CD4-positive, alpha-beta memory T cell (primary cell): ENCODE measurements at regions not wholly inside any gene's neighbourhood (a gene's known extent, or its start where the extent isn't known, plus 50 kb on each side); places are given as distances from the start of the nearest gene placed in this dataset.

Experiments used
- CTCF ChIA-PET: fragments of 350-600 bp; sonication (Branson Sonifier 250); formaldehyde crosslinking; loops from one replicate; lab custom pipeline; 2021; ENCODE audit warnings: inconsistent platforms; ENCODE audit not compliant: partially characterized antibody; lab: Charles Lee
- POLR2A ChIA-PET: fragments of 350-600 bp; sonication (Branson Sonifier 250); formaldehyde crosslinking; loops from one replicate; lab custom pipeline; 2021; ENCODE audit not compliant: partially characterized antibody; lab: Charles Lee
- DNase-seq, 5 donors: peaks; one replicate each; pipeline versions ENCODE4 v3.0.0 to v3.0.0-alpha.2; 2020 to 2022; ENCODE audit warnings: mixed read lengths in 1 of 5
- H3K27ac ChIP-seq: one replicate; pipeline ENCODE4 v1.7.0; 2013; ENCODE audit warnings: low read depth, low read length
- H3K27me3 ChIP-seq: 2 replicates; pipeline ENCODE4 v1.7.0; 2013; ENCODE audit warnings: mild to moderate bottlenecking, low read length, moderate library complexity; ENCODE audit not compliant: insufficient read depth
- H3K36me3 ChIP-seq: 2 replicates; pipeline ENCODE4 v1.7.0; 2013; ENCODE audit warnings: mild to moderate bottlenecking, low read length, moderate library complexity; ENCODE audit not compliant: insufficient read depth
- H3K4me1 ChIP-seq: 2 replicates; pipeline ENCODE4 v1.7.0; 2013; ENCODE audit warnings: mild to moderate bottlenecking, low read length, moderate library complexity; ENCODE audit not compliant: insufficient read depth
- H3K4me3 ChIP-seq, 2 donors: one replicate each; pipeline ENCODE4 v1.7.0; 2013; ENCODE audit warnings: low read length in 2 of 2, mild to moderate bottlenecking in 1 of 2
- H3K9me3 ChIP-seq, 2 donors: one replicate each; pipeline ENCODE4 v1.7.0; 2013; ENCODE audit warnings: low read length in 2 of 2, control low read depth in 1 of 2; ENCODE audit not compliant: control insufficient read depth in 1 of 2
- H3K27ac Mint-ChIP-seq, 7 donors: one replicate each; pipeline ENCODE4 v1.8.0; 2020 to 2021; ENCODE audit warnings: mixed read lengths in 7 of 7, mild to moderate bottlenecking in 6 of 7, inconsistent platforms in 3 of 7, moderate library complexity in 3 of 7
- H3K27me3 Mint-ChIP-seq, 2 donors: one replicate each; pipeline ENCODE4 v1.8.0; 2020 to 2021; ENCODE audit warnings: mixed read lengths in 2 of 2
- H3K36me3 Mint-ChIP-seq, 2 donors: one replicate each; pipeline ENCODE4 v1.8.0; 2020 to 2021; ENCODE audit warnings: mixed read lengths in 2 of 2, inconsistent platforms in 1 of 2, mild to moderate bottlenecking in 1 of 2
- H3K4me1 Mint-ChIP-seq, 4 donors: one replicate each; pipeline ENCODE4 v1.8.0; 2020 to 2021; ENCODE audit warnings: mixed read lengths in 4 of 4, mild to moderate bottlenecking in 1 of 4
- H3K4me3 Mint-ChIP-seq, 8 donors: one replicate each; pipeline ENCODE4 v1.8.0; 2020 to 2021; ENCODE audit warnings: mixed read lengths in 8 of 8, mild to moderate bottlenecking in 7 of 8, moderate library complexity in 6 of 8, inconsistent platforms in 3 of 8
- H3K9me3 Mint-ChIP-seq, 8 donors: one replicate each; pipeline ENCODE4 v1.8.0; 2020 to 2021; ENCODE audit warnings: mixed read lengths in 8 of 8, mild to moderate bottlenecking in 5 of 8, inconsistent platforms in 3 of 8, moderate library complexity in 1 of 8
- intact Hi-C: fragments of 100-400 bp; cut with micrococcal nuclease; formaldehyde crosslinking; loops from one replicate; pipeline ENCODE4 v1.15.1; 2023

- intact Hi-C loops = no loop called here
Measured at GRCh38 chr4:181564625-181565024, 678.6 kb upstream of the TENM3 start.

GRCh38 chr4:181566490-181566889, 676.7 kb upstream of the TENM3 start:
- Mint-ChIP-seq H3K27me3 (no peaks in the 10 kb centered on the region), H3K9me3 (peaks cover 0 to 5% (median 2%) of the 10 kb centered on the region in 8 donors), H3K36me3 (no peaks in the 10 kb centered on the region), H3K4me1 (no peaks in the 10 kb centered on the region), H3K27ac (no peak overlapping the region), H3K4me3 (no peak overlapping the region)
- intact Hi-C loops = no loop called here
- Histone ChIP-seq H3K4me1 (no peaks in the 10 kb centered on the region), H3K36me3 (no peaks in the 10 kb centered on the region), H3K27me3 (no peaks in the 10 kb centered on the region), H3K9me3 (no peaks in the 10 kb centered on the region), H3K27ac (no peak overlapping the region), H3K4me3 (no peak overlapping the region)
- ChIA-PET POLR2A (no interaction called here), CTCF (no interaction called here)
- no peak for DNase-seq

More at GRCh38 chr4:181564625-181565024, 678.6 kb upstream of the TENM3 start:
- no peaks in the 10 kb centered on the region for H3K4me1 ChIP-seq
- POLR2A ChIA-PET = no interaction called here
- H3K27ac ChIP-seq = no peak overlapping the region
- H3K4me1 Mint-ChIP-seq = no peaks in the 10 kb centered on the region
- no peaks in the 10 kb centered on the region for H3K36me3 Mint-ChIP-seq
- CTCF ChIA-PET = no interaction called here
- H3K9me3 ChIP-seq = no peaks in the 10 kb centered on the region
- no peak overlapping the region for H3K27ac Mint-ChIP-seq
- no peak for DNase-seq
- no peaks in the 10 kb centered on the region for H3K36me3 ChIP-seq
- no peaks in the 10 kb centered on the region for H3K27me3 ChIP-seq
- H3K4me3 ChIP-seq = no peak overlapping the region
- H3K27me3 Mint-ChIP-seq = no peaks in the 10 kb centered on the region
- H3K4me3 Mint-ChIP-seq = no peak overlapping the region
- peaks cover 2 to 9% (median 7%) of the 10 kb centered on the region in 8 donors for H3K9me3 Mint-ChIP-seq

GRCh38 chr4:181569553-181569952, 673.6 kb upstream of the TENM3 start:
- intact Hi-C loops = no loop called here
- no peak for DNase-seq
- Histone ChIP-seq H3K27me3 (no peaks in the 10 kb centered on the region), H3K36me3 (no peaks in the 10 kb centered on the region), H3K4me1 (no peaks in the 10 kb centered on the region), H3K4me3 (no peak overlapping the region), H3K9me3 (no peaks in the 10 kb centered on the region), H3K27ac (no peak overlapping the region)
- H3K27ac Mint-ChIP-seq = no peak overlapping the region
- CTCF ChIA-PET = no interaction called here
- H3K9me3 Mint-ChIP-seq = peaks cover 0 to 7% (median 0%) of the 10 kb centered on the region in 8 donors
- H3K36me3 Mint-ChIP-seq = no peaks in the 10 kb centered on the region
- no peaks in the 10 kb centered on the region for H3K4me1 Mint-ChIP-seq
- H3K27me3 Mint-ChIP-seq = no peaks in the 10 kb centered on the region
- POLR2A ChIA-PET = no interaction called here
- no peak overlapping the region for H3K4me3 Mint-ChIP-seq

- Mint-ChIP-seq H3K4me1 (no peaks in the 10 kb centered on the region), H3K9me3 (peaks cover 0 to 8% (median 4%) of the 10 kb centered on the region in 8 donors), H3K27ac (no peak overlapping the region), H3K27me3 (no peaks in the 10 kb centered on the region), H3K4me3 (no peak overlapping the region), H3K36me3 (no peaks in the 10 kb centered on the region)
- Histone ChIP-seq H3K36me3 (no peaks in the 10 kb centered on the region), H3K27ac (no peak overlapping the region), H3K9me3 (no peaks in the 10 kb centered on the region), H3K27me3 (no peaks in the 10 kb centered on the region), H3K4me3 (no peak overlapping the region), H3K4me1 (no peaks in the 10 kb centered on the region)
- DNase-seq = no peak
- CTCF ChIA-PET = no interaction called here
- intact Hi-C loops = no loop called here
- POLR2A ChIA-PET = no interaction called here
Measured at GRCh38 chr4:181578911-181579310, 664.3 kb upstream of the TENM3 start.

GRCh38 chr4:181579486-181579885, 663.7 kb upstream of the TENM3 start:
- no peak overlapping the region for H3K27ac ChIP-seq
- no peaks in the 10 kb centered on the region for H3K4me1 ChIP-seq
- DNase-seq = no peak
- H3K9me3 ChIP-seq = no peaks in the 10 kb centered on the region
- Mint-ChIP-seq H3K9me3 (peaks cover 0 to 8% (median 4%) of the 10 kb centered on the region in 8 donors), H3K27ac (no peak overlapping the region), H3K36me3 (no peaks in the 10 kb centered on the region), H3K4me3 (no peak overlapping the region), H3K4me1 (no peaks in the 10 kb centered on the region), H3K27me3 (no peaks in the 10 kb centered on the region)
- CTCF ChIA-PET = no interaction called here
- POLR2A ChIA-PET = no interaction called here
- no peaks in the 10 kb centered on the region for H3K36me3 ChIP-seq
- H3K27me3 ChIP-seq = no peaks in the 10 kb centered on the region
- intact Hi-C loops = no loop called here
- no peak overlapping the region for H3K4me3 ChIP-seq

GRCh38 chr4:181581983-181582382, 661.2 kb upstream of the TENM3 start:
- POLR2A ChIA-PET = no interaction called here
- Mint-ChIP-seq H3K4me3 (no peak overlapping the region), H3K9me3 (peaks cover under 1 to 8% (median 4%) of the 10 kb centered on the region in 8 donors), H3K27ac (no peak overlapping the region), H3K36me3 (no peaks in the 10 kb centered on the region), H3K27me3 (no peaks in the 10 kb centered on the region), H3K4me1 (no peaks in the 10 kb centered on the region)
- H3K4me1 ChIP-seq = no peaks in the 10 kb centered on the region
- H3K27me3 ChIP-seq = no peaks in the 10 kb centered on the region
- CTCF ChIA-PET = no interaction called here
- DNase-seq = no peak
- H3K36me3 ChIP-seq = no peaks in the 10 kb centered on the region
- intact Hi-C loops = no loop called here
- no peak overlapping the region for H3K4me3 ChIP-seq
- H3K27ac ChIP-seq = no peak overlapping the region
- H3K9me3 ChIP-seq = no peaks in the 10 kb centered on the region

GRCh38 chr4:181582595-181582994, 660.6 kb upstream of the TENM3 start:
- no peaks in the 10 kb centered on the region for H3K36me3 Mint-ChIP-seq
- intact Hi-C loops = no loop called here
- H3K4me1 ChIP-seq = no peaks in the 10 kb centered on the region
- H3K4me3 ChIP-seq = no peak overlapping the region
- no peaks in the 10 kb centered on the region for H3K9me3 ChIP-seq
- H3K4me3 Mint-ChIP-seq = no peak overlapping the region
- no peaks in the 10 kb centered on the region for H3K4me1 Mint-ChIP-seq
- H3K36me3 ChIP-seq = no peaks in the 10 kb centered on the region
- no peaks in the 10 kb centered on the region for H3K27me3 ChIP-seq
- H3K9me3 Mint-ChIP-seq = peaks cover 2 to 8% (median 4%) of the 10 kb centered on the region in 8 donors
- no peak for DNase-seq
- no peaks in the 10 kb centered on the region for H3K27me3 Mint-ChIP-seq
- no peak overlapping the region for H3K27ac Mint-ChIP-seq
- ChIA-PET CTCF (no interaction called here), POLR2A (no interaction called here)
- no peak overlapping the region for H3K27ac ChIP-seq

GRCh38 chr4:181588733-181589302, 654.4 kb upstream of the TENM3 start:
- no peaks in the 10 kb centered on the region for H3K4me1 ChIP-seq
- H3K27me3 ChIP-seq = no peaks in the 10 kb centered on the region
- H3K36me3 ChIP-seq = no peaks in the 10 kb centered on the region
- no peaks in the 10 kb centered on the region for H3K9me3 ChIP-seq
- CTCF ChIA-PET = no interaction called here
- Mint-ChIP-seq H3K4me1 (no peaks in the 10 kb centered on the region), H3K36me3 (no peaks in the 10 kb centered on the region), H3K9me3 (peaks cover 0 to 9% (median 1%) of the 10 kb centered on the region in 8 donors), H3K4me3 (no peak overlapping the region), H3K27me3 (no peaks in the 10 kb centered on the region), H3K27ac (no peak overlapping the region)
- no peak overlapping the region for H3K4me3 ChIP-seq
- POLR2A ChIA-PET = no interaction called here
- H3K27ac ChIP-seq = no peak overlapping the region
- DNase-seq = no peak
- intact Hi-C loops = no loop called here
